PC-9 (cell line): ENCODE measurements at regions not wholly inside any gene's neighbourhood (a gene's known extent, or its start where the extent isn't known, plus 50 kb on each side); places are given as distances from the start of the nearest gene placed in this dataset.

Experiments used
- CTCF ChIP-seq: fragments of 200-600 bp; sonication (generic); conservative IDR thresholded peaks from 2 replicates; pipeline ENCODE4 v1.6.1; 2017; ENCODE audit warnings: mixed run types, antibody characterized with exemption, mild to moderate bottlenecking, moderate library complexity
- EZH2 ChIP-seq: fragments of 200-600 bp; sonication (generic); IDR thresholded peaks from 2 replicates; pipeline ENCODE4 v1.8.0; 2017; ENCODE audit warnings: antibody characterized with exemption, low read depth

GRCh38 chr3:109570408-109570807, 233.1 kb upstream of the DPPA4 start:
- TF ChIP-seq CTCF (no peak), EZH2 (no peak)
